ENCODE measurements at regions not wholly inside any gene's neighbourhood (a gene's known extent, or its start where the extent isn't known, plus 50 kb on each side); places are given as distances from the start of the nearest gene placed in this dataset.

DNA sequence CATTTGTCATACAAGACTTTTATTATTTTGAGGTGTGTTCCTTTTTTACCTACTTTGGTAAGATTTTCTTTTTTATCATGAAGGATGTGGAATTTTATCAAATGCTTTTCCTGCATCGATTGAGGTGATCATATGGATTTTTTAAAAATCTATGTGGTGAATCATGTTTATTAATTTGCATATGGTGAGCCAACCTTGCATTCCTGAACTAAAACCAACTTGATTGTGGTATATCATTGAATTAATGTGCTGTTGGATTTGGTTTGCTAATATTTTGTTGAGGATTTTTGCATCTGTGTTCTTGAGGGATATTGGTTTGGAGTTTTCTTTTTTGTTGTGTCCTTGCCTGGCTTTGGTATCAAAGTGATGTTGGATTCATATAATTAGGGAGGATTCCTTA is 848.1 kb upstream of the EYS start:
- no peak for DNase-seq (ENCODE audit: low read depth)
- Histone ChIP-seq H3K4me3 (ENCODE audit: low read depth, low read length) (no peak overlapping the region), H3K36me3 (ENCODE audit: control insufficient read depth, insufficient read depth, low read length) (no peaks in the 10 kb centered on the region), H3K27me3 (ENCODE audit: control insufficient read depth, insufficient read depth, low read length) (no peaks in the 10 kb centered on the region)
- no peak for TF ChIP-seq CTCF (IDR thresholded peaks at IDR 0.05; ENCODE audit: insufficient read depth, low read depth, low read length)
- CTCF ChIA-PET, result no interaction called here
- POLR2A ChIA-PET, result no interaction called here

GRCh38 chr6:66553441-66553840 is 846.4 kb upstream of the EYS start:
- ChIA-PET POLR2A (no interaction called here), CTCF (no interaction called here)
- no peak for DNase-seq (ENCODE audit: low read depth)
- no peak for TF ChIP-seq CTCF (IDR thresholded peaks at IDR 0.05; ENCODE audit: insufficient read depth, low read depth, low read length)
- H3K36me3 ChIP-seq (ENCODE audit: control insufficient read depth, insufficient read depth, low read length), result no peaks in the 10 kb centered on the region
- no peaks in the 10 kb centered on the region for H3K27me3 ChIP-seq (ENCODE audit: control insufficient read depth, insufficient read depth, low read length)
- no peak overlapping the region for H3K4me3 ChIP-seq (ENCODE audit: low read depth, low read length)

- no peak for DNase-seq (ENCODE audit: low read depth)
- TF ChIP-seq CTCF (IDR thresholded peaks at IDR 0.05; ENCODE audit: insufficient read depth, low read depth, low read length), result no peak
- ChIA-PET POLR2A (no interaction called here), CTCF (no interaction called here)
- Histone ChIP-seq H3K27me3 (ENCODE audit: control insufficient read depth, insufficient read depth, low read length) (no peaks in the 10 kb centered on the region), H3K36me3 (ENCODE audit: control insufficient read depth, insufficient read depth, low read length) (no peaks in the 10 kb centered on the region), H3K4me3 (ENCODE audit: low read depth, low read length) (no peak overlapping the region)
Measured at GRCh38 chr6:66538551-66539135, 831.6 kb upstream of the EYS start.

DNA sequence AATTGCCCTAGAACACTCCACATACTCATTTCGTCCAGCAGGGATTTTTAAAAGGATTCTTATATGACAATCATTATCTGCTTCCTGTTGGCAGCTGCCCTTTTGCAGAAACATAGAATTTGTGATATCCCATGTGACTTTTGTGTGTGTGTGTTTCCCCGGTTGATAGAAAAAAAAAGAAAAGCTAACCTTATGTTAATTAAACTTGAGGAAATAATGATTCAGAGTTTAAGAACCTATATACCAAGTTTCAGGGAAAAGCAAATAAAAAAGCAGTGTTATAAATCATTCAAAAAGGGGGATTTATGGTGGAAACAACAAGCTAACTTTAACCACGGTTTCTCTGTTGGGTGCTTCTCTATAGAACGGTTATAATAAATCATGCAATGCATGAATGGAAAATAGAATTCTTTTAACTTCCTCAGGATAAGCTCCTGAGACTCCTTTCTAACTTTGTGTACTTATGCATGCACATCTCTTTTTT is 826.9 kb upstream of the EYS start:
- no peak overlapping the region for H3K4me3 ChIP-seq (ENCODE audit: low read depth, low read length)
- CTCF ChIA-PET, result no interaction called here
- no peaks in the 10 kb centered on the region for H3K36me3 ChIP-seq (ENCODE audit: control insufficient read depth, insufficient read depth, low read length)
- no peak for TF ChIP-seq CTCF (IDR thresholded peaks at IDR 0.05; ENCODE audit: insufficient read depth, low read depth, low read length)
- no peak for DNase-seq (ENCODE audit: low read depth)
- H3K27me3 ChIP-seq (ENCODE audit: control insufficient read depth, insufficient read depth, low read length), result no peaks in the 10 kb centered on the region
- POLR2A ChIA-PET, result no interaction called here

GRCh38 chr6:66526061-66526460 is 819.0 kb upstream of the EYS start:
- ChIA-PET POLR2A (no interaction called here), CTCF (no interaction called here)
- H3K27me3 ChIP-seq (ENCODE audit: control insufficient read depth, insufficient read depth, low read length), result no peaks in the 10 kb centered on the region
- DNase-seq (ENCODE audit: low read depth), result no peak
- no peak overlapping the region for H3K4me3 ChIP-seq (ENCODE audit: low read depth, low read length)
- no peaks in the 10 kb centered on the region for H3K36me3 ChIP-seq (ENCODE audit: control insufficient read depth, insufficient read depth, low read length)
- no peak for TF ChIP-seq CTCF (IDR thresholded peaks at IDR 0.05; ENCODE audit: insufficient read depth, low read depth, low read length)
